ENCODE measurements at regions not wholly inside any gene's neighbourhood (a gene's known extent, or its start where the extent isn't known, plus 50 kb on each side); places are given as distances from the start of the nearest gene placed in this dataset.

DNA sequence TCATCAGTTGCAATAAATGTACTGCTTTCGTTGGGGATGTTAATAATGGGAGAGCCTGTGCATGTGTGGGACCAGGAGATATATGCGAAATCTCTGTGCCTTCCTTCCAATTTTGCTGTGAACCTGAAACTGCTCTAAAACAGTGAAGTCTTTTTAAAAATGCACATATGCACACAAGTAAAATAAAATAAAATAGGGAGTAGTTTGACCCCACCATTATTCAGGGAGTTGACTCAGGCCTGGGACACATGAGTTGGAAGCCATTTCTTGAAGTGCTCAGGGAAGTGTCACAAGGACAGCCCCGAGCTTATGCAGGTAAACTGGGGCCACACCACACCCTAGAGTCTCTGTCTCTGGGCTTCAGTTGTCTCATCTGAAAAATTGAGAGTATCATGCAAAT, 183.1 kb upstream of the POU2AF2 start:
- Mint-ChIP-seq H3K4me1 (peaks cover 0 to 4% of the 10 kb centered on the region in 2 donors), H3K4me3 (no peak overlapping the region), H3K27me3 (peaks cover 0 to 9% of the 10 kb centered on the region in 2 donors), H3K27ac (no peak overlapping the region), H3K36me3 (peaks cover 1 to 3% of the 10 kb centered on the region in 2 donors), H3K9me3 (peaks cover 1 to 5% of the 10 kb centered on the region in 2 donors)
- DNase-seq (no peak), ATAC-seq (replicated peaks) (no peak)

DNA sequence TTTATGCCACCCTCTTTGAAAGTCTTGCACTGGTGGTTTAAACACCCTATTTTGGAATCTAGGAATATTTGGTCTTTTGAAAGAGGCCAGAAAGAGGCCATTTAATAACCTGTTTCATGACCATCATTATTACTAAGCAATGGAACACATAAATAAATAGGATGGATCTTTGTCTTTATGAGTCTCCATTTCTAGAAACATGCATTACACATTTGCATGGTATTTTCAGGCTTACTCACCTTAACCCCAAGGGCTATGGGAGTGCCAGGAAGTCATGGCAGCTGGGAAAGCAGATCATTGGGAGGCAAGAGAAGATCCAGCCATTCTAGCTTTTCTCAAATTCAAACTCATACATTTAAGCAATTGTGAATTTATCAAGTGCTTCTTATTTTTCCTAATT, 185.8 kb upstream of the POU2AF2 start:
- DNase-seq (no peak), ATAC-seq (replicated peaks) (no peak)
- Mint-ChIP-seq H3K9me3 (peaks cover 1 to 5% of the 10 kb centered on the region in 2 donors), H3K4me1 (peaks cover 5 to 6% of the 10 kb centered on the region in 2 donors), H3K27me3 (peaks cover 0 to 9% of the 10 kb centered on the region in 2 donors), H3K4me3 (no peak overlapping the region), H3K27ac (no peak overlapping the region), H3K36me3 (peaks cover 3% of the 10 kb centered on the region in 2 donors)

DNA sequence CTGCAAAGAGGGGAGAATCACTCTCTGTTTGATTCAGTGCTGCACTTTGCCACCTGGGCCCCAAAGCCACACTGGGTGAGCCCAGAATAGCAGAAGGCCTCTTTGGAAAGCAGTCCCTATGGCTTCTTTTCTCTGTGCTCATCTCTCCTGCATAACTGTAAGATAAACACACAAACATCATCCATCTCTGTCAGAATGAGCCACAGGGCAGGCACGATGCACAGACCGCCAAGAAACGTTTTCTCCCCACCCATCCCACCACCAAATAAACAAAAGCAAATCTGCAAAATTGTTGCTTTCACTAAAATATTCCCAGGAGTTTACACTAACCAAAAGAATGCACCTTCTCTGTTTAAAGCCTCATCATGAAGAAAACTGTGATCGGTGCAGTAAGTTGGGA, 196.4 kb upstream of the POU2AF2 start:
- Mint-ChIP-seq H3K27me3 (peaks cover 7 to 9% of the 10 kb centered on the region in 2 donors), H3K4me3 (no peak overlapping the region), H3K36me3 (no peaks in the 10 kb centered on the region), H3K9me3 (no peaks in the 10 kb centered on the region), H3K4me1 (peaks cover 4 to 7% of the 10 kb centered on the region in 2 donors), H3K27ac (no peak overlapping the region)
- DNase-seq (no peak), ATAC-seq (replicated peaks) (no peak)

DNA sequence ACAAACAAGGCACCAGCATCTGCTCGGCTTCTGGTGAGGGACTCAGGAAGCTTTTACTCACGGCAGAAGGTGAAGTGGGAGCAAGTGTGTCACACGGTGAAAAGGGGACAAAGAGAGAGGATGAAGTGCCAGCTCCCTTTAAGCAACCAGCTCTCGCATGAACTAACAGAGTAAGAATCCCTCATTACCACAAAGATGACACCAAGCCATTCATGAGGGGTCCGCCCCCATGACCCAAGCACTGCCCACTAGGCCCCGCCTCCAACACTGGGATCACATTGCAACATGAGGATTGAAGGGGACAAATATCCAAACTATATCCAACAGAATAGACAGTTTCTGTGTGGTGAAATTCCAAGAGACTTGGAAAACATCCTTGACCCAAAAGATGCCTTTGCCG, 198.2 kb upstream of the POU2AF2 start:
- no peak overlapping the region for H3K27ac Mint-ChIP-seq
- no peaks in the 10 kb centered on the region for H3K36me3 Mint-ChIP-seq
- DNase-seq (no peak), ATAC-seq (replicated peaks) (no peak)
- H3K27me3 Mint-ChIP-seq: peaks cover 9 to 11% of the 10 kb centered on the region in 2 donors
- H3K4me1 Mint-ChIP-seq: peaks cover 7 to 12% of the 10 kb centered on the region in 2 donors
- H3K4me3 Mint-ChIP-seq: no peak overlapping the region
- H3K9me3 Mint-ChIP-seq: no peaks in the 10 kb centered on the region

DNA sequence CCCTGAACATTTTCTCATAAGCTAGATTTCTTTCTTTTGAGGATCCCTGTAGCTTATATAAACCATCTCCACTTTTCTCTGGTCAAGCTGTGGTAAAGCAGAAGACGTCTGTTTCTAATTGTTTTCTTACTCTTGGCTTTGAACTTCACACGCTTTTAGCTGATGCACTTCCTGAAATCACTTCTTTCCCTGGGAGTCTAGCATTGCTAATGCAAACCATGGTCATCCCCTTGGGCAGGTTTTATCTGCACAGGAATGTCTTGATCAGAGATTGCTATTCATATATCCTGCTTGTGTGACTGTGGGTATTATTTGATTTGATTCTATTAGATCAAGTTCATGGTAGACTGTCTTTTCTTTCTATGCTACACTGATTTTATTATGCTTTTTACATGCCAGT, 199.2 kb upstream of the POU2AF2 start:
- ATAC-seq (replicated peaks): no peak
- Mint-ChIP-seq H3K36me3 (no peaks in the 10 kb centered on the region), H3K27ac (no peak overlapping the region), H3K27me3 (peaks cover 9 to 11% of the 10 kb centered on the region in 2 donors), H3K9me3 (no peaks in the 10 kb centered on the region), H3K4me1 (peaks cover 7 to 12% of the 10 kb centered on the region in 2 donors), H3K4me3 (no peak overlapping the region)
- DNase-seq: no peak

DNA sequence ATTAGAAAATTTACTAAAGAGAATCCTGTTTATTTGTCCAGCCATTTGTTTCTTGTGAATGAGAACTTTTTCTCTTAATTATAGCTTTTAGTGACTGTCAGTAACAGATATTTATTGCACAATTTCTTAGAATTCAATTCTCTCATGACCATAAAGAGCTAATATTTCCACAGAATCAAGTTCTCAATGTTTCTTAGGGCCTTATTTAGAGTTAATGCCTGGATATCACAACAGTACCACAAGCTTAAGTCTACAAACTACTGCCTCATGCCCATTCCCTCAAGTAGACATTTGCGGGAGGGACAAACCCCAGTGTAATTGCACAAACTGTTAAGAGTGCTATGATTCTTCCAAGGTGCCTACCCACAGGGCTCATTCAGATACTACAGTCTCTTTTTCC, 199.7 kb upstream of the POU2AF2 start:
- peaks cover 7 to 12% of the 10 kb centered on the region in 2 donors for H3K4me1 Mint-ChIP-seq
- H3K27me3 Mint-ChIP-seq: peaks cover 9 to 11% of the 10 kb centered on the region in 2 donors
- H3K27ac Mint-ChIP-seq: no peak overlapping the region
- no peaks in the 10 kb centered on the region for H3K9me3 Mint-ChIP-seq
- DNase-seq (no peak), ATAC-seq (replicated peaks) (no peak)
- H3K36me3 Mint-ChIP-seq: no peaks in the 10 kb centered on the region
- H3K4me3 Mint-ChIP-seq: no peak overlapping the region

DNA sequence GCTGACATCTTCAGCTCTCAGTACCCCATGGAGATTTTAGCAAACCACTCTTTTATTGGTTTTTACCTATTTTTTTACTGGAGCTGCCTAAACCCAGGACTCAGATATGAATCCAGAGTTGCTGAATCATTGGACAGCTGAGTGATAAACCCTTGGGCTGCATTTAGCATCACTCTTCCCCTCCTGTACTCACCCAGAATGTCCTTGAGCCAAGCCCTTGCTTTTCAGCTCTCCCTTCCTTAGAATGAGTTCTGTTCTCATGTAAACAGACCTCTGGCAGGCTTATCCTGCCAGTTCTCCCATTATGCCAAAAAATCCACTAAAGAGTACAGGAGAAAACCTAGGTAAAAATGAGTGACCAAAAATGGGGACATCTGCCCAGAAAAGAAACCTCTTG, 200.1 kb upstream of the POU2AF2 start:
- H3K27ac Mint-ChIP-seq: no peak overlapping the region
- H3K4me1 Mint-ChIP-seq: peaks cover 7 to 12% of the 10 kb centered on the region in 2 donors
- ATAC-seq (replicated peaks) (no peak), DNase-seq (no peak)
- H3K36me3 Mint-ChIP-seq: no peaks in the 10 kb centered on the region
- H3K4me3 Mint-ChIP-seq: no peak overlapping the region
- H3K27me3 Mint-ChIP-seq: peaks cover 9 to 11% of the 10 kb centered on the region in 2 donors
- H3K9me3 Mint-ChIP-seq: no peaks in the 10 kb centered on the region

DNA sequence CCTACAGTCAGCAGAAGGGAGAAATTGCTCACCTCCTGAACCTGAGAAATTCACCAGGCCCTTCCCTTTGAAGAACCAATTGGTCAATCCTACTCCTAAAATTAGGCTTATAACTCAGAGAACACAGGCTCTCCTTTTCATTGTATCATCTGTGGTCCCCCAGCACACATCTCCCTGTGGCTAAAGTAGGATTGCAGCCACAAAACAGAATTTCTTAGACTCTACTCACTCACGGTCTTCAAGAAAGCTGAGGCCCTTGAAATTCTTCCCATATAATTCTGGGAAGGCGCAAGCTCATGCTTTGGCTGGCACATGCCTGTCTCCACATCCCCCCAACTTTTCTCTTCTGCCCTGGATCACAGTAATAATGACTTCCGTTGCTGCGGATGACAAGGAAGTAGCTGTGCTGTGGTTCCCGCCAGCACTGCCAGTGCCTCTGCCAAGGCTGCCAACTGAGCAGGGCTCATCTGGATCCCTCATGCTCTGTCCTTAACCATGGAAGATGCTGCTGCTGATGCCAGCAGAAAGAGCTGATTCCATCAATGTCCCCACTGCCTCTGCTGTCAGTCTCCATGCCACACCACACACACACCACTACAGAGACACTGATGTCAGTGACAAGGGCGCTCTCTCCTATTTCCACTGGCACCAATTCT, 200.6 kb upstream of the POU2AF2 start:
- Mint-ChIP-seq H3K4me1 (peaks cover 7 to 12% of the 10 kb centered on the region in 2 donors), H3K27me3 (peaks cover 9 to 11% of the 10 kb centered on the region in 2 donors), H3K9me3 (no peaks in the 10 kb centered on the region), H3K4me3 (no peak overlapping the region), H3K36me3 (no peaks in the 10 kb centered on the region), H3K27ac (no peak overlapping the region)
- DNase-seq: no peak
- no peak for ATAC-seq (replicated peaks)

DNA sequence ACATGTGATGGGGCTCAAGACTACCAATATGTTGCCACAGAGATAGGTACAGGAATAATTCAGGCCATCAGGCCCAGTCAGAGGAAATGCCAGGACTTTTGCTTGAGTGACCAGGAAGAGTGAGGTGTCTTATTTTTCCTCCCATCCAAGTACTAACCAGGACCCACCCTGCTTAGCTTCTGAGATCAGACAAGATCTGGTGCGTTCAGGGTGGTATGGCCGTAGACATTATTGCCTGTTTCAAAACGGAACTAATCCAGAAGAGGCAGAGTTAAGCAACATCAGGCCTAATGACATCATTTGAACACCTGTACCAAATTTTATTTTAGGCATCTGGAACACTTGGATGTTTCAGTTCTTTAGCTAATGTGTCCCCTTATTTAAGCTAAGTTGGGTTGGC, 205.5 kb upstream of the POU2AF2 start:
- DNase-seq (no peak), ATAC-seq (replicated peaks) (no peak)
- peaks cover 5 to 7% of the 10 kb centered on the region in 2 donors for H3K36me3 Mint-ChIP-seq
- peaks cover 5 to 6% of the 10 kb centered on the region in 2 donors for H3K4me1 Mint-ChIP-seq
- no peak overlapping the region for H3K4me3 Mint-ChIP-seq
- H3K27me3 Mint-ChIP-seq: peaks cover 1 to 6% of the 10 kb centered on the region in 2 donors
- no peak overlapping the region for H3K27ac Mint-ChIP-seq
- peaks cover 12 to 18% of the 10 kb centered on the region in 2 donors for H3K9me3 Mint-ChIP-seq

DNA sequence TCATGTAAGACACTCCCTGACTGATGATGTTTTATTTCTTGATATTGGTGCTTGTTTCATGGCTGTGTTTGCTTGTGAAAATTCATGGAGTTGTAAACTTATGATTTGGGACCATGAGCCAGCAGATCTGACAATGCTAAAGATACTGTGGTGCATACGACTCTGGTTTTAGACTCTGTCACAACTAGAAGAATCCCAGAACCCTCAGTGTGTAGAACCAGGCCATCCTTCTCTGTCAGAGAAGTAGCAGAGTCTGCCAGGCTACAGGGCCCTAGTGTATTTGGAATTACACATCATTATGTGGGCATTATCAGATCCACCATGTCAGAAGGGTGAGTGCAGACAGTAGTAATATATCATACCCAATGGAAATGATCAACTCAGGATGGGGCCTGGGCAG, 209.8 kb upstream of the POU2AF2 start:
- DNase-seq (no peak), ATAC-seq (replicated peaks) (no peak)
- Mint-ChIP-seq H3K27me3 (peaks cover 0 to 6% of the 10 kb centered on the region in 2 donors), H3K9me3 (peaks cover 16 to 21% of the 10 kb centered on the region in 2 donors), H3K4me1 (peaks cover 0 to 10% of the 10 kb centered on the region in 2 donors), H3K36me3 (peaks cover 5 to 7% of the 10 kb centered on the region in 2 donors), H3K4me3 (no peak overlapping the region), H3K27ac (no peak overlapping the region)

DNA sequence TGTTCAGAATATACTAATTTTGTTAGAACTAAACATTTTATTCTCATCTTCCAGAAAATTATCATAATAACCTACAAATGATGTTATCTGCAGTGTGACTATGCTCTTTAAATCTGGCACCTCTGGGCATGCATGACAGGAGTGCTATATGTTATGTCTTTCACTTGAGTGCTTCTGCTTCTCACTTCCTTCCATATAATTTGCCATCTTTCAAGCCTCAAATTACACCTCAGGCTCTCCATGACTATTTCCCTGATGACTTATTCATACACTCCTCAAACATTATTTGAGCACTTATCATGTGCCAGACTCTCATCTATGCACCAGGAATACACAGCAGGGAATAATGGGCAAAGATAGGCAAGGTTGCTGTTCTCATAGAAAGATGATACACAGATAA, 219.3 kb upstream of the POU2AF2 start:
- DNase-seq (no peak), ATAC-seq (replicated peaks) (peak; percentile 83 to 86)
- peaks cover 6 to 8% of the 10 kb centered on the region in 2 donors for H3K36me3 Mint-ChIP-seq
- H3K4me1 Mint-ChIP-seq: peaks cover 10 to 13% of the 10 kb centered on the region in 2 donors
- H3K9me3 Mint-ChIP-seq: peaks cover 4 to 18% of the 10 kb centered on the region in 2 donors
- no peak overlapping the region for H3K4me3 Mint-ChIP-seq
- no peak overlapping the region for H3K27ac Mint-ChIP-seq
- H3K27me3 Mint-ChIP-seq: peaks cover 8 to 18% of the 10 kb centered on the region in 2 donors

DNA sequence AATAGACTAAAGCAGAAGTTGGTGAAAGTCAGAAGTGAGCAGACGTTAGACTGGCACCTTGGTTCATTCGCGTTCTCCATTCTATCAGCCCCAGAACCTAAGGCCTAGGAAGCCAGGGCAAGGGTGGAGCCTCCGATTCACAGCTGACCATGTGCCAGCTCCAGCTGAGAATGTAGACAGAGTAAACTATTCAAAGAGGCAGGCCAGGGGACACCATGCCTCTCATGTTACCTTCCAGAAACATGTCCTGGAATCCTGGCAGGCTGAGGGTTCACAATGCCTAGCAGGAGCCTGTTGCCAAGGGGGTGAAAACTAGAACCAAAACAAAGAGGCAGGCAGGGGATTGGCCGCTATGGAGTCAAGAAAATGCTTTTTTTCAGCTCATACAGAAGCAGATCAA, 224.4 kb upstream of the POU2AF2 start:
- peaks cover 8 to 21% of the 10 kb centered on the region in 2 donors for H3K27me3 Mint-ChIP-seq
- ATAC-seq (replicated peaks): no peak
- H3K9me3 Mint-ChIP-seq: peaks cover 0 to 4% of the 10 kb centered on the region in 2 donors
- H3K36me3 Mint-ChIP-seq: peaks cover 0 to 4% of the 10 kb centered on the region in 2 donors
- no peak overlapping the region for H3K4me3 Mint-ChIP-seq
- DNase-seq: no peak
- H3K27ac Mint-ChIP-seq: no peak overlapping the region
- H3K4me1 Mint-ChIP-seq: peaks cover 9 to 14% of the 10 kb centered on the region in 2 donors

DNA sequence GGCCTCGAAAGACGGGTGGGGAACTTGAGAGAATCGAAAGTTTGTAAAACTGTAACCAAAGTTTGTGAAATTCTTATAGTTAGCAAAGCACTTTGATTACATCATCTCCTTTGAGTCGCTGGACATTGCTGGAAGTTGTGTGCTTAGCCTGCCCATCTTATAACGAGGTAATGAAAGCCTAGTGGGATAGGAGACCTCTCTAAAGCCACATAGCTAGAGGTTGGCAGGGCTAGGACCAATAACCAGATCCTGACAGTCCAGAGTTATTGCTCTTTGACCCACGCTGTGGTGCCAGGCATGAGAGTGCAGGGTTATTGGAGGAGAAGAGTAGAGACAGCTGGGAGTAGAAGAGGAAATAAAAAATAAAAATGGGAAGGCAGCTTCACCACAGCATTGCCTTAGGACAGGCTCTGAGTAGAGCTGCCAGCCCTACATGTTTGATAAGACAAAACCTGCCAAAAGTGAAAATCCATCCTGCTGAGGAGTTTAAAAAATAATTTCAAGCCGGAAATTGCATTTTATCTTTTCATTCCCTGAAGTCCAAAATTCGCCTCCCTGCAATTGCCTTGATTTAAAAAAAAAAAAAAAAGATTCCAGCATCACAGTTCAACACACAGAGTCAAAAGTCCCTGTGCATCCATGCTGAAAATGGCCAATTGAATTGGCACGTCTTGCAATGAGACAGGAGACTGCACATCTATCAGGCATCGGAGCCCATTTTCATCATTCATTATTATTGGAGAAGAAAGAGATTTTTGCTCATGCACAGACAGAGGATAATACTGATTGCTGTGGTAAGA, 225.5 kb upstream of the POU2AF2 start:
- Mint-ChIP-seq H3K4me1 (peaks cover 4 to 6% of the 10 kb centered on the region in 2 donors), H3K27me3 (peaks cover 8 to 21% of the 10 kb centered on the region in 2 donors), H3K4me3 (no peak overlapping the region), H3K36me3 (peaks cover 0 to 4% of the 10 kb centered on the region in 2 donors), H3K27ac (no peak overlapping the region), H3K9me3 (peaks cover 0 to 2% of the 10 kb centered on the region in 2 donors)
- ATAC-seq (replicated peaks): no peak
- DNase-seq: no peak

DNA sequence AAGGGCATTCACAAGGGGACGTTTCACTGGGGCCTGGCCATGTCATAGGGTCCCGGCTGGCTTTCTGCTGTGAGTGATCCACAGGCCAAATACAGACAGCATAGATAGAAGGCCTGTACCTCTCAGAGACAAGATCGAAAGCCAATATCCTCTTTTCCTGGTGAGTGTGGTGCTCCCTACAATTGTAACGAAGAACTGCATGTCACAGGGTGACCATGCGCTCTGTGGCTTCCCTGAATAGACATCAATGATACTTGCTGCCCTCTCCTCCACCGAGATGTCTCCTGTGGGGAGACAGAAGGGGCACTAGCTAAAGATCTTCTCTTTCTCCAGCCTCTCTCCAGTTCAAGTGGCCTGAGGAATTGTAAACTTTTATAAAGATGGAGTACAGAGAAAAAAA, 226.1 kb upstream of the POU2AF2 start:
- peaks cover 0 to 4% of the 10 kb centered on the region in 2 donors for H3K36me3 Mint-ChIP-seq
- H3K27ac Mint-ChIP-seq: no peak overlapping the region
- peaks cover 8 to 24% of the 10 kb centered on the region in 2 donors for H3K27me3 Mint-ChIP-seq
- peaks cover 0 to 2% of the 10 kb centered on the region in 2 donors for H3K9me3 Mint-ChIP-seq
- H3K4me1 Mint-ChIP-seq: peaks cover 6 to 12% of the 10 kb centered on the region in 2 donors
- ATAC-seq (replicated peaks) (no peak), DNase-seq (no peak)
- no peak overlapping the region for H3K4me3 Mint-ChIP-seq

DNA sequence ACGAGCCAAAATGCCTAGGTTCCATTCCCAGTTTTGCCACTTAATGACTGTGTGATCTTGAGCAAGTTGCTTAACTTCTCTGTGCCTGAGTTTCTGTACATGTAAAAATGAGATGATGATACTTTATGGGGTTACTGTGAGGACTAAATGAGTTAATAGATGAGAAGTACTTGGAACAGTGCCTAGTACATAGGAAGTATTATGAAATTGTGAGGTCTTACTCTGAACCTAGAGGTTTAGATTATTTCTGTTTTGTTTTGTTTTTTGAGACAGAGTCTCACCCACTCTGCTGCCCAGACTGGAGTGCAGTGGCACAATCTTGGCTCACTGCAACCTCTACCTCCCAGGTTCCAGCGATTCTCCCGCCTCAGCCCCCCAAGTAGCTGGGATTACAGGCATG, 227.0 kb upstream of the POU2AF2 start:
- Mint-ChIP-seq H3K4me3 (no peak overlapping the region), H3K27me3 (peaks cover 13 to 28% of the 10 kb centered on the region in 2 donors), H3K27ac (no peak overlapping the region), H3K9me3 (peaks cover 0 to 2% of the 10 kb centered on the region in 2 donors), H3K4me1 (peaks cover 10 to 18% of the 10 kb centered on the region in 2 donors), H3K36me3 (peaks cover 0 to 4% of the 10 kb centered on the region in 2 donors)
- DNase-seq (no peak), ATAC-seq (replicated peaks) (no peak)

Measured in stimulated activated naive B cell treated with anti-CD40 and anti-IgM and Interleukin-4, amounts not matched to agents 10 μg/mL and 1 μg/mL and 100 μg/mL, for 72 hours (primary cell).